ENCODE measurements at regions not wholly inside any gene's neighbourhood (a gene's known extent, or its start where the extent isn't known, plus 50 kb on each side); places are given as distances from the start of the nearest gene placed in this dataset.

- TF ChIP-seq EZH2 (IDR thresholded peaks at IDR 0.05) = no peak
- no peak for TF ChIP-seq POLR2AphosphoS5 (IDR thresholded peaks at IDR 0.05; ENCODE audit: borderline replicate concordance, low read depth, low read length)
Observed at GRCh38 chr2:105486762-105487141, 87.9 kb upstream of the FHL2 start.

Data from SK-N-MC (cell line).